Naive thymus-derived CD4-positive, alpha-beta T cell (primary cell): ENCODE measurements at regions not wholly inside any gene's neighbourhood (a gene's known extent, or its start where the extent isn't known, plus 50 kb on each side); places are given as distances from the start of the nearest gene placed in this dataset.
"Not testable (repeated sequence)": the region's sequence is repeated elsewhere in the genome, so short reads cannot be mapped to it uniquely, and the experiment has no call there.

Experiments used
- ATAC-seq: fragments of 150-1000 bp; cut with Tn5 transposase; 2 replicates; pipeline ENCODE4 v1.10.0; 2021; ENCODE audit warnings: mild to moderate bottlenecking, moderate library complexity
- CTCF ChIA-PET: fragments of 350-600 bp; sonication (Branson Sonifier 250); formaldehyde crosslinking; loops from one replicate; lab custom pipeline; 2021; ENCODE audit warnings: antibody characterized with exemption; lab: Charles Lee
- POLR2A ChIA-PET: fragments of 350-600 bp; sonication (Branson Sonifier 250); formaldehyde crosslinking; loops from one replicate; lab custom pipeline; 2021; ENCODE audit warnings: antibody characterized with exemption, inconsistent platforms; lab: Charles Lee
- DNase-seq, 9 donors: peaks; one replicate each; pipeline versions ENCODE4 v3.0.0 to v3.0.0-alpha.2; 2020 to 2022; ENCODE audit warnings: mixed read lengths in 1 of 9
- H3K27ac ChIP-seq: one replicate; pipeline ENCODE4 v1.7.0; 2013; ENCODE audit warnings: mild to moderate bottlenecking, low read depth, low read length, moderate library complexity
- H3K27me3 ChIP-seq, 2 donors: one replicate each; pipeline ENCODE4 v1.7.0; 2013; ENCODE audit warnings: low read length in 2 of 2, mild to moderate bottlenecking in 2 of 2, moderate library complexity in 2 of 2; ENCODE audit not compliant: control insufficient read depth in 2 of 2, insufficient read depth in 2 of 2
- H3K36me3 ChIP-seq, 3 experiments: 1 replicate in 2 of 3; 2 replicates in 1 of 3; pipeline ENCODE4 v1.7.0; 2013; ENCODE audit warnings: low read length in 3 of 3, mild to moderate bottlenecking in 3 of 3, moderate library complexity in 1 of 3; ENCODE audit not compliant: insufficient read depth in 3 of 3, control insufficient read depth in 2 of 3
- H3K4me1 ChIP-seq, 2 donors: one replicate each; pipeline ENCODE4 v1.7.0; 2013; ENCODE audit warnings: low read length in 2 of 2, mild to moderate bottlenecking in 2 of 2, moderate library complexity in 1 of 2; ENCODE audit not compliant: control insufficient read depth in 2 of 2, insufficient read depth in 2 of 2
- H3K4me3 ChIP-seq: 2 replicates; pipeline ENCODE4 v1.7.0; 2013; ENCODE audit warnings: mild to moderate bottlenecking, low read length
- H3K9me3 ChIP-seq, 3 experiments: 1 replicate in 2 of 3; 2 replicates in 1 of 3; pipeline ENCODE4 v1.7.0; 2013; ENCODE audit warnings: low read length in 3 of 3; ENCODE audit not compliant: control insufficient read depth in 2 of 3
- H3K27ac Mint-ChIP-seq, 9 donors: one replicate each; pipeline ENCODE4 v1.8.0; 2020 to 2022; ENCODE audit warnings: mixed read lengths in 9 of 9, mild to moderate bottlenecking in 8 of 9, moderate library complexity in 5 of 9, inconsistent platforms in 2 of 9
- H3K27me3 Mint-ChIP-seq, 5 donors: one replicate each; pipeline ENCODE4 v1.8.0; 2021 to 2022; ENCODE audit warnings: mixed read lengths in 5 of 5, mild to moderate bottlenecking in 1 of 5
- H3K36me3 Mint-ChIP-seq, 5 donors: one replicate each; pipeline ENCODE4 v1.8.0; 2020 to 2022; ENCODE audit warnings: mixed read lengths in 5 of 5, mild to moderate bottlenecking in 3 of 5, inconsistent platforms in 1 of 5
- H3K4me1 Mint-ChIP-seq, 7 donors: one replicate each; pipeline ENCODE4 v1.8.0; 2020 to 2022; ENCODE audit warnings: mixed read lengths in 7 of 7, mild to moderate bottlenecking in 3 of 7, inconsistent platforms in 1 of 7
- H3K4me3 Mint-ChIP-seq, 10 donors: one replicate each; pipeline ENCODE4 v1.8.0; 2020 to 2022; ENCODE audit warnings: mild to moderate bottlenecking in 10 of 10, mixed read lengths in 10 of 10, moderate library complexity in 6 of 10, inconsistent platforms in 2 of 10
- H3K9me3 Mint-ChIP-seq, 11 donors: one replicate each; pipeline ENCODE4 v1.8.0; 2020 to 2022; ENCODE audit warnings: mixed read lengths in 11 of 11, mild to moderate bottlenecking in 4 of 11, inconsistent platforms in 1 of 11, moderate library complexity in 1 of 11
- intact Hi-C, 2 donors: fragments of 100-400 bp; cut with micrococcal nuclease; formaldehyde crosslinking; loops; one replicate each; pipeline ENCODE4 v1.15.1; 2023

GRCh38 chr13:88000787-88001186 is 329.6 kb downstream of the SLITRK5 start:
- DNase-seq (no peak), ATAC-seq (peak; percentile 14)
- H3K27ac ChIP-seq = no peak overlapping the region
- peaks cover 0 to 6% (median 0%) of the 10 kb centered on the region in 3 experiments for H3K9me3 ChIP-seq
- H3K4me3 ChIP-seq = no peak overlapping the region
- no peak overlapping the region for H3K27ac Mint-ChIP-seq
- CTCF ChIA-PET = no interaction called here
- no peaks in the 10 kb centered on the region for H3K36me3 ChIP-seq
- H3K4me1 ChIP-seq = no peaks in the 10 kb centered on the region
- H3K27me3 ChIP-seq = no peaks in the 10 kb centered on the region
- no peaks in the 10 kb centered on the region for H3K4me1 Mint-ChIP-seq
- H3K9me3 Mint-ChIP-seq = peaks cover 0 to 17% (median 3%) of the 10 kb centered on the region in 11 donors
- intact Hi-C loops = no loop called here
- H3K27me3 Mint-ChIP-seq = no peaks in the 10 kb centered on the region
- H3K4me3 Mint-ChIP-seq = no peak overlapping the region
- H3K36me3 Mint-ChIP-seq = no peaks in the 10 kb centered on the region
- POLR2A ChIA-PET = no interaction called here

- H3K9me3 ChIP-seq = peaks cover 0 to 7% (median 0%) of the 10 kb centered on the region in 3 experiments
- Mint-ChIP-seq H3K36me3 (no peaks in the 10 kb centered on the region), H3K27me3 (no peaks in the 10 kb centered on the region), H3K27ac (no peak overlapping the region), H3K9me3 (peaks cover 0 to 12% (median 0%) of the 10 kb centered on the region in 11 donors), H3K4me1 (no peaks in the 10 kb centered on the region), H3K4me3 (no peak overlapping the region)
- intact Hi-C loops = no loop called here
- no peaks in the 10 kb centered on the region for H3K36me3 ChIP-seq
- H3K4me3 ChIP-seq = no peak overlapping the region
- no peak overlapping the region for H3K27ac ChIP-seq
- CTCF ChIA-PET = no interaction called here
- ATAC-seq = no peak
- peak in 1 of 9 donors; percentile 2 for DNase-seq
- POLR2A ChIA-PET = no interaction called here
- no peaks in the 10 kb centered on the region for H3K27me3 ChIP-seq
- H3K4me1 ChIP-seq = no peaks in the 10 kb centered on the region
These were observed 334.0 kb downstream of the SLITRK5 start for GRCh38 chr13:88005188-88005587.

DNA sequence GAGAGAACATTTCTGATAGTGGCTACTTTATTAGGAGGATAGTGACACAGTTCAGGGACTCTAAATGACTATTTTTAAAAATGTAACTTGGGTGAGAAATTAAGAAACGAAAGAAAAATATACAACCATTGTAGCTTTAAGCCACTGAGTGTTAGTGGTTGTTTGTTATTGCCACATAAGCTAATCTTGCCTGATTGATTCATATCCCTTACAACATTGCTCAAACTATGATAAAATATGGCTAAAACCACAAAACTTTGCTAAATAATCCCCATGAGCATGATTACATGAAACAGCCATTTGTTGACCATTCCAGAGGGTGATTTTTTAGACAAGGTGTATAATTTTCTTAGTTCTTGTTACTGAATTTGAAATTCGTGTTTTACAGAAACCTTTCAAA is 343.4 kb downstream of the SLITRK5 start:
- H3K36me3 ChIP-seq = no peaks in the 10 kb centered on the region
- H3K27me3 ChIP-seq = no peaks in the 10 kb centered on the region
- H3K9me3 ChIP-seq = no peaks in the 10 kb centered on the region
- H3K9me3 Mint-ChIP-seq = peaks cover 4 to 18% (median 10%) of the 10 kb centered on the region in 11 donors
- no peak overlapping the region for H3K27ac Mint-ChIP-seq
- no peaks in the 10 kb centered on the region for H3K4me1 ChIP-seq
- H3K27me3 Mint-ChIP-seq = no peaks in the 10 kb centered on the region
- no peak overlapping the region for H3K4me3 Mint-ChIP-seq
- ChIA-PET POLR2A (no interaction called here), CTCF (no interaction called here)
- intact Hi-C loops = no loop called here
- no peak for ATAC-seq
- no peaks in the 10 kb centered on the region for H3K4me1 Mint-ChIP-seq
- H3K4me3 ChIP-seq = no peak overlapping the region
- H3K27ac ChIP-seq = no peak overlapping the region
- DNase-seq = no peak
- H3K36me3 Mint-ChIP-seq = peaks cover 0 to 4% (median 0%) of the 10 kb centered on the region in 5 donors

GRCh38 chr13:88022431-88023208 is 351.4 kb downstream of the SLITRK5 start:
- intact Hi-C loops = no loop called here
- Mint-ChIP-seq H3K9me3 (peaks cover 0 to 29% (median 5%) of the 10 kb centered on the region in 11 donors), H3K4me1 (no peaks in the 10 kb centered on the region), H3K4me3 (no peak overlapping the region), H3K27me3 (no peaks in the 10 kb centered on the region), H3K36me3 (no peaks in the 10 kb centered on the region), H3K27ac (no peak overlapping the region)
- H3K27me3 ChIP-seq = no peaks in the 10 kb centered on the region
- H3K9me3 ChIP-seq = no peaks in the 10 kb centered on the region
- no peak overlapping the region for H3K27ac ChIP-seq
- DNase-seq = no peak
- CTCF ChIA-PET = no interaction called here
- H3K4me1 ChIP-seq = no peaks in the 10 kb centered on the region
- no peak for ATAC-seq
- POLR2A ChIA-PET = no interaction called here
- H3K36me3 ChIP-seq = no peaks in the 10 kb centered on the region
- no peak overlapping the region for H3K4me3 ChIP-seq

DNA sequence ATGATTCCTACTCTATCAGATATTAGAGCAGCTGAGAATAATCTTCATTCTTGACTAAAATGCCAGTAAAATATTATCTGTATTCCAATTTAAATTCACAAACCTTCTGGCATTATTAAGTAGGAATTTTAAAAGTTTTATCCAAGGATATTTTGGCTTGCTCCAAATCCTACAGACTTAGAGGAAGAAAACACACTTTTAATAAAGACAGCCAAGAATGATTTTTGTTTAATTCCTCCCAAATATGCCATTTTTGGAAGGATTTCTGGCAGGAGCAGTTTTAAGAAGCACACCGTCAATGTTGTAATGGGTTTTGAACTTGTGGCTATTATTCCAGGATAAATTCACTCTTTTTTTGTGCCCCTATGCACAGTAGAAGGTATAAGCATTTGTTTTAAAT is 355.1 kb downstream of the SLITRK5 start:
- no peak overlapping the region for H3K27ac Mint-ChIP-seq
- ATAC-seq = no peak
- POLR2A ChIA-PET = no interaction called here

DNA sequence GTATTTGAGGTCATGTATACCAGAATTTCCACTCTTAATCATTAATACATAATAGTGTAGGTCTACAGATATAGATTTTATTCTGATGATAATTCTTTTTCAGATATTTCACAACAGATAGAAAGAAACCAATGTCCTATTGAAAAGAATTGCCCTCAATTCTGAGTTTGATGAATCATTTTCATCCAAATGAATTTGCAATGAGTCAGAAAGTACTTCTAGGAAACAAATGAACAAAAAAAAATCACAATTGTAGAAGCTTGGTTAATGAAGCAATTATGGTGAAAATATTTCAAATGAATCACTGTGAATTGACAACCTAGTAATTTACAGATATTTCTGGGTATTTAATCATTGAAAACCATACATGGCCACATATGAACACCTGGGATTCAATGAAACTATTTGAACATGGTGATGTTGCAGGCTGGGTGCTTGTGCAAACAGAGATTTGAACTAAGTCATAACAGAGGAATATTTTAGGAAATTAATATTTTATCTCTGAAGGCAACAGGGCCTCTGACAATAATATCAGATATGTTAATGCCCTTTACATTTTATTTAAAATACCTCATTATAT is 360.9 kb downstream of the SLITRK5 start:
- no peak for ATAC-seq
- peaks cover 0 to 6% (median 0%) of the 10 kb centered on the region in 11 donors for H3K9me3 Mint-ChIP-seq
- intact Hi-C loops = no loop called here
- Histone ChIP-seq H3K27ac (no peak overlapping the region), H3K4me1 (no peaks in the 10 kb centered on the region), H3K36me3 (no peaks in the 10 kb centered on the region), H3K27me3 (no peaks in the 10 kb centered on the region), H3K4me3 (no peak overlapping the region), H3K9me3 (no peaks in the 10 kb centered on the region)
- H3K4me1 Mint-ChIP-seq = no peaks in the 10 kb centered on the region
- H3K27me3 Mint-ChIP-seq = no peaks in the 10 kb centered on the region
- no peak overlapping the region for H3K4me3 Mint-ChIP-seq
- no peak overlapping the region for H3K27ac Mint-ChIP-seq
- CTCF ChIA-PET = no interaction called here
- H3K36me3 Mint-ChIP-seq = peaks cover 0 to 4% (median 0%) of the 10 kb centered on the region in 5 donors
- POLR2A ChIA-PET = no interaction called here
- DNase-seq = no peak

More for the DNA sequence above, 355.1 kb downstream of the SLITRK5 start:
- H3K4me3 ChIP-seq = no peak overlapping the region
- intact Hi-C loops = no loop called here
- Mint-ChIP-seq H3K9me3 (peaks cover 0 to 4% (median 0%) of the 10 kb centered on the region in 11 donors), H3K27me3 (no peaks in the 10 kb centered on the region), H3K36me3 (no peaks in the 10 kb centered on the region), H3K4me3 (no peak overlapping the region), H3K4me1 (no peaks in the 10 kb centered on the region)
- no peaks in the 10 kb centered on the region for H3K9me3 ChIP-seq
- no peak overlapping the region for H3K27ac ChIP-seq
- CTCF ChIA-PET = no interaction called here
- H3K27me3 ChIP-seq = no peaks in the 10 kb centered on the region
- DNase-seq = no peak
- H3K36me3 ChIP-seq = no peaks in the 10 kb centered on the region
- H3K4me1 ChIP-seq = no peaks in the 10 kb centered on the region

- H3K27ac Mint-ChIP-seq, intact Hi-C loops, CTCF ChIA-PET, H3K36me3 ChIP-seq, H3K27me3 Mint-ChIP-seq, H3K36me3 Mint-ChIP-seq, H3K4me3 Mint-ChIP-seq, ATAC-seq, H3K4me1 Mint-ChIP-seq, H3K9me3 Mint-ChIP-seq, POLR2A ChIA-PET, H3K4me3 ChIP-seq, H3K27ac ChIP-seq, DNase-seq, H3K27me3 ChIP-seq, H3K9me3 ChIP-seq, H3K4me1 ChIP-seq: not testable (repeated sequence)
These were observed 365.0 kb downstream of the SLITRK5 start for GRCh38 chr13:88036205-88036604.
